OCI-LY7 (cell line): ENCODE measurements at regions not wholly inside any gene's neighbourhood (a gene's known extent, or its start where the extent isn't known, plus 50 kb on each side); places are given as distances from the start of the nearest gene placed in this dataset.

Experiments used
- BruUV-seq: library from RNA; stranded (reverse); fragments of 400-500 nt; replicated peaks from 2 replicates; lab custom pipeline; 2021; lab: Mats Ljungman, UMichigan
- CTCF ChIA-PET: fragments of 300-600 bp; sonication (Branson Sonifier 250); formaldehyde crosslinking; loops from one replicate; lab custom pipeline; 2022; ENCODE audit warnings: antibody characterized with exemption; ENCODE audit not compliant: unreplicated experiment; lab: Charles Lee
- POLR2A ChIA-PET: fragments of 300-600 bp; sonication (Branson Sonifier 250); formaldehyde crosslinking; loops from one replicate; lab custom pipeline; 2022; ENCODE audit warnings: antibody characterized with exemption; lab: Charles Lee
- DNase-seq: peaks from one replicate; pipeline ENCODE4 v3.0.0-alpha.2; 2015; ENCODE audit warnings: low spot score
- H2AFZ ChIP-seq: fragments of 200-600 bp; sonication (generic), shearing (Covaris generic); 2 replicates; pipeline ENCODE4 v1.6.1; 2014; ENCODE audit warnings: mild to moderate bottlenecking, antibody characterized with exemption, low read length, moderate library complexity
- H3K27ac ChIP-seq: fragments of 200-600 bp; sonication (generic); 2 replicates; pipeline ENCODE4 v1.5.1; 2014; ENCODE audit warnings: mixed run types, low read depth, mild to moderate bottlenecking, moderate library complexity, low read length, inconsistent platforms; ENCODE audit not compliant: poor library complexity, severe bottlenecking
- H3K36me3 ChIP-seq: fragments of 200-600 bp; sonication (generic); 2 replicates; pipeline ENCODE4 v1.6.1; 2014; ENCODE audit warnings: mild to moderate bottlenecking, antibody characterized with exemption, low read length, moderate library complexity, mixed read lengths; ENCODE audit not compliant: insufficient read depth
- H3K4me1 ChIP-seq: fragments of 200-600 bp; sonication (generic); 2 replicates; pipeline ENCODE4 v1.5.1; 2014; ENCODE audit warnings: mild to moderate bottlenecking, low read length; ENCODE audit not compliant: insufficient read depth, poor library complexity, severe bottlenecking
- H3K4me2 ChIP-seq: fragments of 200-600 bp; sonication (generic); 2 replicates; pipeline ENCODE4 v1.6.1; 2014; ENCODE audit warnings: mild to moderate bottlenecking, low read length
- H3K4me3 ChIP-seq: fragments of 200-600 bp; sonication (generic); 2 replicates; pipeline ENCODE4 v1.5.1; 2014; ENCODE audit warnings: mild to moderate bottlenecking, low read depth, low read length; ENCODE audit not compliant: poor library complexity, severe bottlenecking
- H3K79me2 ChIP-seq: fragments of 200-600 bp; sonication (generic); 2 replicates; pipeline ENCODE4 v1.6.1; 2016; ENCODE audit warnings: low read depth, mild to moderate bottlenecking, low read length, moderate library complexity, mixed read lengths; ENCODE audit not compliant: insufficient read depth
- H3K9me2 ChIP-seq: fragments of 200-600 bp; sonication (generic); 2 replicates; pipeline ENCODE4 v1.6.1; 2016; ENCODE audit warnings: mild to moderate bottlenecking, low read length, mixed read lengths; ENCODE audit not compliant: insufficient read depth
- H3K9me3 ChIP-seq: fragments of 200-600 bp; sonication (generic); 2 replicates; pipeline ENCODE4 v1.6.1; 2014; ENCODE audit warnings: mild to moderate bottlenecking, mixed run types, low read length, mixed read lengths
- H4K20me1 ChIP-seq: fragments of 200-600 bp; sonication (generic); 2 replicates; pipeline ENCODE4 v1.6.1; 2014; ENCODE audit warnings: mild to moderate bottlenecking, antibody characterized with exemption, low read length, moderate library complexity, mixed read lengths; ENCODE audit not compliant: insufficient read depth
- CTCF ChIP-seq: fragments of 200-600 bp; sonication (generic); conservative IDR thresholded peaks from 2 replicates; pipeline ENCODE4 v1.5.1; 2014; ENCODE audit warnings: mild to moderate bottlenecking, antibody characterized with exemption, low read length, moderate library complexity, mixed read lengths
- EZH2phosphoT487 ChIP-seq: fragments of 200-600 bp; sonication (generic); IDR thresholded peaks from 2 replicates; pipeline ENCODE4 v1.6.1; 2018; ENCODE audit warnings: low read depth, borderline replicate concordance, mild to moderate bottlenecking, mixed run types, antibody characterized with exemption, low read length, moderate library complexity, mixed read lengths
- intact Hi-C: fragments of 100-400 bp; cut with micrococcal nuclease; formaldehyde crosslinking; loops from one replicate; pipeline ENCODE4 v1.10.0; 2022; ENCODE audit not compliant: unreplicated experiment

- intact Hi-C loops, result no loop called here
- Histone ChIP-seq H3K79me2 (no peaks in the 10 kb centered on the region), H3K9me2 (no peaks in the 10 kb centered on the region), H3K36me3 (no peaks in the 10 kb centered on the region), H4K20me1 (no peaks in the 10 kb centered on the region), H3K27ac (no peak overlapping the region), H3K9me3 (no peaks in the 10 kb centered on the region), H3K4me2 (no peak overlapping the region), H3K4me1 (no peaks in the 10 kb centered on the region), H2AFZ (no peak overlapping the region), H3K4me3 (no peak overlapping the region)
- no peak for TF ChIP-seq CTCF
- TF ChIP-seq EZH2phosphoT487, result no peak
- CTCF ChIA-PET, result no interaction called here
- BruUV-seq, result no TSS peak
- POLR2A ChIA-PET, result interaction anchor here (0.5 kb wide), 1 partner anchor 926 kb away, joined by 3 read pairs; no protein-coding TSS in a partner anchor
- no peak for DNase-seq
These were observed 67.1 kb upstream of the SLC1A1 start for GRCh38 chr9:4423207-4423610.

GRCh38 chr9:4422495-4422894 lies 67.8 kb upstream of the SLC1A1 start:
- BruUV-seq, result no TSS peak
- Histone ChIP-seq H3K27ac (no peak overlapping the region), H2AFZ (no peak overlapping the region), H3K9me2 (no peaks in the 10 kb centered on the region), H3K36me3 (no peaks in the 10 kb centered on the region), H3K4me3 (no peak overlapping the region), H3K9me3 (no peaks in the 10 kb centered on the region), H3K4me1 (no peaks in the 10 kb centered on the region), H4K20me1 (no peaks in the 10 kb centered on the region), H3K79me2 (no peaks in the 10 kb centered on the region), H3K4me2 (no peak overlapping the region)
- TF ChIP-seq CTCF (no peak), EZH2phosphoT487 (no peak)
- intact Hi-C loops, result no loop called here
- ChIA-PET CTCF (no interaction called here), POLR2A (no interaction called here)
- no peak for DNase-seq

GRCh38 chr9:4421847-4422246 lies 68.4 kb upstream of the SLC1A1 start:
- Histone ChIP-seq H3K27ac (no peak overlapping the region), H2AFZ (no peak overlapping the region), H3K9me3 (no peaks in the 10 kb centered on the region), H3K79me2 (no peaks in the 10 kb centered on the region), H3K4me3 (no peak overlapping the region), H3K4me1 (no peaks in the 10 kb centered on the region), H4K20me1 (no peaks in the 10 kb centered on the region), H3K4me2 (no peak overlapping the region), H3K9me2 (no peaks in the 10 kb centered on the region), H3K36me3 (no peaks in the 10 kb centered on the region)
- intact Hi-C loops, result no loop called here
- ChIA-PET POLR2A (no interaction called here), CTCF (no interaction called here)
- TF ChIP-seq EZH2phosphoT487, result no peak
- no peak for TF ChIP-seq CTCF
- BruUV-seq, result no TSS peak
- no peak for DNase-seq
